ENCODE measurements at regions not wholly inside any gene's neighbourhood (a gene's known extent, or its start where the extent isn't known, plus 50 kb on each side); places are given as distances from the start of the nearest gene placed in this dataset.

DNA sequence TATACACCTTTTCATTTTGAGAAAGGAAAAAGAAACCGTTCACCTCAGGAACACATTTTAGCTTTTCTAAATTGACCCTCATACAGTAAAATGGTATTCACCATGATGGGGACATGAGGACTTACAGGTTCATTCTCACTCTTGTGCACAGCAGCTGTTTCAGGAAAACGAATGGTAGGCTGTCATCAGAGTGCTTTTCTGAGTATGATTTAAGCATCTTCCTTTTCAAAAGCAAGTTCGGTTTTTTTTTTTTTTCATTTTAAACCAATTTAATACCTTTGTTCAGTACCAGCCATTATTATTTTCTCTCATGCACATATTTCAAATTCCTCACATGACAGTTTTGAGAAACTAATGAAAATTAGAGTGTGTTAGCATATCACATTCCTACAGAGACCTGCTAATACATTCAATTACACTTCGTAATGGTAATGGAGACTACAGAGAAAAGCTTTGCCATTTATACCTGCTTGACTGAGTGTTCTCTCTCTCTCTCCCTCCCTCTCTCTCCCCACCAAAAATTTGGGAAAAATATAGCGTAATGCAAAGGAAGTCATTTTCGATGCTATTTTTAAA, 129.2 kb downstream of the SAMD5 start:
- TF ChIP-seq EZH2 (IDR thresholded peaks at IDR 0.05), result no peak
- no peak for TF ChIP-seq POLR2AphosphoS5 (IDR thresholded peaks at IDR 0.05; ENCODE audit: low read depth, low read length)
